ENCODE measurements at regions not wholly inside any gene's neighbourhood (a gene's known extent, or its start where the extent isn't known, plus 50 kb on each side); places are given as distances from the start of the nearest gene placed in this dataset.

- DNase-seq (ENCODE audit: low spot score): no peak
- Histone ChIP-seq H3K4me3 (ENCODE audit: low read depth, low read length, poor library complexity, severe bottlenecking) (no peak overlapping the region), H3K79me2 (ENCODE audit: insufficient read depth, low read depth, low read length) (no peaks in the 10 kb centered on the region), H3K27ac (ENCODE audit: low read depth, low read length, poor library complexity, severe bottlenecking) (no peak overlapping the region), H4K20me1 (ENCODE audit: insufficient read depth, low read length) (no peaks in the 10 kb centered on the region), H3K36me3 (ENCODE audit: insufficient read depth, low read length) (no peaks in the 10 kb centered on the region), H3K4me1 (ENCODE audit: insufficient read depth, low read length, poor library complexity, severe bottlenecking) (no peaks in the 10 kb centered on the region), H3K9me3 (ENCODE audit: low read length) (no peaks in the 10 kb centered on the region), H2AFZ (ENCODE audit: low read length) (no peak overlapping the region), H3K9me2 (ENCODE audit: insufficient read depth, low read length) (no peaks in the 10 kb centered on the region), H3K4me2 (ENCODE audit: low read length) (no peak overlapping the region)
- intact Hi-C loops (cut with micrococcal nuclease; ENCODE audit: unreplicated experiment): no loop called here
- CTCF ChIA-PET (ENCODE audit: unreplicated experiment): no interaction called here
- POLR2A ChIA-PET: no interaction called here
- no TSS peak for BruUV-seq (replicated peaks)
- TF ChIP-seq, protein P1, sequence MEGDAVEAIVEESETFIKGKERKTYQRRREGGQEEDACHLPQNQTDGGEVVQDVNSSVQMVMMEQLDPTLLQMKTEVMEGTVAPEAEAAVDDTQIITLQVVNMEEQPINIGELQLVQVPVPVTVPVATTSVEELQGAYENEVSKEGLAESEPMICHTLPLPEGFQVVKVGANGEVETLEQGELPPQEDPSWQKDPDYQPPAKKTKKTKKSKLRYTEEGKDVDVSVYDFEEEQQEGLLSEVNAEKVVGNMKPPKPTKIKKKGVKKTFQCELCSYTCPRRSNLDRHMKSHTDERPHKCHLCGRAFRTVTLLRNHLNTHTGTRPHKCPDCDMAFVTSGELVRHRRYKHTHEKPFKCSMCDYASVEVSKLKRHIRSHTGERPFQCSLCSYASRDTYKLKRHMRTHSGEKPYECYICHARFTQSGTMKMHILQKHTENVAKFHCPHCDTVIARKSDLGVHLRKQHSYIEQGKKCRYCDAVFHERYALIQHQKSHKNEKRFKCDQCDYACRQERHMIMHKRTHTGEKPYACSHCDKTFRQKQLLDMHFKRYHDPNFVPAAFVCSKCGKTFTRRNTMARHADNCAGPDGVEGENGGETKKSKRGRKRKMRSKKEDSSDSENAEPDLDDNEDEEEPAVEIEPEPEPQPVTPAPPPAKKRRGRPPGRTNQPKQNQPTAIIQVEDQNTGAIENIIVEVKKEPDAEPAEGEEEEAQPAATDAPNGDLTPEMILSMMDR (conservative IDR thresholded peaks at IDR 0.05; ENCODE audit: low read length): no peak
- no peak for TF ChIP-seq EZH2phosphoT487 (IDR thresholded peaks at IDR 0.05; ENCODE audit: borderline replicate concordance, low read depth, low read length)
These were observed 243.8 kb downstream of the OTOL1 start for GRCh38 chr3:161740421-161740820.

GRCh38 chr3:161744366-161744765, 247.8 kb downstream of the OTOL1 start:
- POLR2A ChIA-PET: no interaction called here
- DNase-seq (ENCODE audit: low spot score): no peak
- H3K9me3 ChIP-seq (ENCODE audit: low read length): no peaks in the 10 kb centered on the region
- H3K4me3 ChIP-seq (ENCODE audit: low read depth, low read length, poor library complexity, severe bottlenecking): no peak overlapping the region
- no peak overlapping the region for H2AFZ ChIP-seq (ENCODE audit: low read length)
- no peaks in the 10 kb centered on the region for H3K9me2 ChIP-seq (ENCODE audit: insufficient read depth, low read length)
- BruUV-seq (replicated peaks): no TSS peak
- H4K20me1 ChIP-seq (ENCODE audit: insufficient read depth, low read length): no peaks in the 10 kb centered on the region
- H3K4me1 ChIP-seq (ENCODE audit: insufficient read depth, low read length, poor library complexity, severe bottlenecking): no peaks in the 10 kb centered on the region
- CTCF ChIA-PET (ENCODE audit: unreplicated experiment): no interaction called here
- no peaks in the 10 kb centered on the region for H3K79me2 ChIP-seq (ENCODE audit: insufficient read depth, low read depth, low read length)
- TF ChIP-seq EZH2phosphoT487 (IDR thresholded peaks at IDR 0.05; ENCODE audit: borderline replicate concordance, low read depth, low read length): no peak
- TF ChIP-seq, protein P1 (conservative IDR thresholded peaks at IDR 0.05; ENCODE audit: low read length): no peak
- H3K4me2 ChIP-seq (ENCODE audit: low read length): no peak overlapping the region
- no peak overlapping the region for H3K27ac ChIP-seq (ENCODE audit: low read depth, low read length, poor library complexity, severe bottlenecking)
- intact Hi-C loops (cut with micrococcal nuclease; ENCODE audit: unreplicated experiment): no loop called here
- H3K36me3 ChIP-seq (ENCODE audit: insufficient read depth, low read length): no peaks in the 10 kb centered on the region

GRCh38 chr3:161745741-161746140, 249.1 kb downstream of the OTOL1 start:
- Histone ChIP-seq H3K9me2 (ENCODE audit: insufficient read depth, low read length) (no peaks in the 10 kb centered on the region), H3K9me3 (ENCODE audit: low read length) (no peaks in the 10 kb centered on the region), H3K36me3 (ENCODE audit: insufficient read depth, low read length) (no peaks in the 10 kb centered on the region), H4K20me1 (ENCODE audit: insufficient read depth, low read length) (no peaks in the 10 kb centered on the region), H3K27ac (ENCODE audit: low read depth, low read length, poor library complexity, severe bottlenecking) (no peak overlapping the region), H3K4me2 (ENCODE audit: low read length) (no peak overlapping the region), H3K4me3 (ENCODE audit: low read depth, low read length, poor library complexity, severe bottlenecking) (no peak overlapping the region), H3K4me1 (ENCODE audit: insufficient read depth, low read length, poor library complexity, severe bottlenecking) (no peaks in the 10 kb centered on the region), H2AFZ (ENCODE audit: low read length) (no peak overlapping the region), H3K79me2 (ENCODE audit: insufficient read depth, low read depth, low read length) (no peaks in the 10 kb centered on the region)
- ChIA-PET POLR2A (no interaction called here), CTCF (ENCODE audit: unreplicated experiment) (no interaction called here)
- no TSS peak for BruUV-seq (replicated peaks)
- TF ChIP-seq, protein P1 (conservative IDR thresholded peaks at IDR 0.05; ENCODE audit: low read length): no peak
- no peak for TF ChIP-seq EZH2phosphoT487 (IDR thresholded peaks at IDR 0.05; ENCODE audit: borderline replicate concordance, low read depth, low read length)
- intact Hi-C loops (cut with micrococcal nuclease; ENCODE audit: unreplicated experiment): no loop called here
- no peak for DNase-seq (ENCODE audit: low spot score)

All from OCI-LY7 (cell line).